ENCODE measurements at regions not wholly inside any gene's neighbourhood (a gene's known extent, or its start where the extent isn't known, plus 50 kb on each side); places are given as distances from the start of the nearest gene placed in this dataset.

- H3K27me3 ChIP-seq (ENCODE audit: control insufficient read depth, insufficient read depth, low read length): no peaks in the 10 kb centered on the region; the same call in 1 of the 2 replicates
- no TSS peak for BruUV-seq (replicated peaks)
- TF ChIP-seq, protein P1, sequence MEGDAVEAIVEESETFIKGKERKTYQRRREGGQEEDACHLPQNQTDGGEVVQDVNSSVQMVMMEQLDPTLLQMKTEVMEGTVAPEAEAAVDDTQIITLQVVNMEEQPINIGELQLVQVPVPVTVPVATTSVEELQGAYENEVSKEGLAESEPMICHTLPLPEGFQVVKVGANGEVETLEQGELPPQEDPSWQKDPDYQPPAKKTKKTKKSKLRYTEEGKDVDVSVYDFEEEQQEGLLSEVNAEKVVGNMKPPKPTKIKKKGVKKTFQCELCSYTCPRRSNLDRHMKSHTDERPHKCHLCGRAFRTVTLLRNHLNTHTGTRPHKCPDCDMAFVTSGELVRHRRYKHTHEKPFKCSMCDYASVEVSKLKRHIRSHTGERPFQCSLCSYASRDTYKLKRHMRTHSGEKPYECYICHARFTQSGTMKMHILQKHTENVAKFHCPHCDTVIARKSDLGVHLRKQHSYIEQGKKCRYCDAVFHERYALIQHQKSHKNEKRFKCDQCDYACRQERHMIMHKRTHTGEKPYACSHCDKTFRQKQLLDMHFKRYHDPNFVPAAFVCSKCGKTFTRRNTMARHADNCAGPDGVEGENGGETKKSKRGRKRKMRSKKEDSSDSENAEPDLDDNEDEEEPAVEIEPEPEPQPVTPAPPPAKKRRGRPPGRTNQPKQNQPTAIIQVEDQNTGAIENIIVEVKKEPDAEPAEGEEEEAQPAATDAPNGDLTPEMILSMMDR (IDR thresholded peaks at IDR 0.05): no peak
- TF ChIP-seq TCF7L2 (IDR thresholded peaks at IDR 0.05; ENCODE audit: low read depth, low read length) (no peak), SIN3A (IDR thresholded peaks at IDR 0.05; ENCODE audit: borderline replicate concordance, insufficient read depth, low read depth, low read length) (no peak), POLR2AphosphoS5 (IDR thresholded peaks at IDR 0.05; ENCODE audit: low read depth, low read length) (no peak)
- TF ChIP-seq, protein P2, sequence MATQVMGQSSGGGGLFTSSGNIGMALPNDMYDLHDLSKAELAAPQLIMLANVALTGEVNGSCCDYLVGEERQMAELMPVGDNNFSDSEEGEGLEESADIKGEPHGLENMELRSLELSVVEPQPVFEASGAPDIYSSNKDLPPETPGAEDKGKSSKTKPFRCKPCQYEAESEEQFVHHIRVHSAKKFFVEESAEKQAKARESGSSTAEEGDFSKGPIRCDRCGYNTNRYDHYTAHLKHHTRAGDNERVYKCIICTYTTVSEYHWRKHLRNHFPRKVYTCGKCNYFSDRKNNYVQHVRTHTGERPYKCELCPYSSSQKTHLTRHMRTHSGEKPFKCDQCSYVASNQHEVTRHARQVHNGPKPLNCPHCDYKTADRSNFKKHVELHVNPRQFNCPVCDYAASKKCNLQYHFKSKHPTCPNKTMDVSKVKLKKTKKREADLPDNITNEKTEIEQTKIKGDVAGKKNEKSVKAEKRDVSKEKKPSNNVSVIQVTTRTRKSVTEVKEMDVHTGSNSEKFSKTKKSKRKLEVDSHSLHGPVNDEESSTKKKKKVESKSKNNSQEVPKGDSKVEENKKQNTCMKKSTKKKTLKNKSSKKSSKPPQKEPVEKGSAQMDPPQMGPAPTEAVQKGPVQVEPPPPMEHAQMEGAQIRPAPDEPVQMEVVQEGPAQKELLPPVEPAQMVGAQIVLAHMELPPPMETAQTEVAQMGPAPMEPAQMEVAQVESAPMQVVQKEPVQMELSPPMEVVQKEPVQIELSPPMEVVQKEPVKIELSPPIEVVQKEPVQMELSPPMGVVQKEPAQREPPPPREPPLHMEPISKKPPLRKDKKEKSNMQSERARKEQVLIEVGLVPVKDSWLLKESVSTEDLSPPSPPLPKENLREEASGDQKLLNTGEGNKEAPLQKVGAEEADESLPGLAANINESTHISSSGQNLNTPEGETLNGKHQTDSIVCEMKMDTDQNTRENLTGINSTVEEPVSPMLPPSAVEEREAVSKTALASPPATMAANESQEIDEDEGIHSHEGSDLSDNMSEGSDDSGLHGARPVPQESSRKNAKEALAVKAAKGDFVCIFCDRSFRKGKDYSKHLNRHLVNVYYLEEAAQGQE (IDR thresholded peaks at IDR 0.05; ENCODE audit: insufficient read depth in 1 of 2, low read depth in 2 of 2, low read length in 1 of 2): no peak
- no peak for DNase-seq (ENCODE audit: low read depth, low spot score)
- CTCF ChIA-PET: no interaction called here
- no peaks in the 10 kb centered on the region for H3K4me1 ChIP-seq (ENCODE audit: control insufficient read depth, insufficient read depth, low read length)
- no peak overlapping the region for H3K4me3 ChIP-seq (ENCODE audit: low read depth in 2 of 2, low read length in 2 of 2)
- no peak overlapping the region for H3K27ac ChIP-seq (ENCODE audit: low read length)
- H3K36me3 ChIP-seq (ENCODE audit: control insufficient read depth, insufficient read depth, low read length): no peaks in the 10 kb centered on the region
- POLR2A ChIA-PET: no interaction called here
- ATAC-seq: no peak
- no peaks in the 10 kb centered on the region for H3K9me3 ChIP-seq (ENCODE audit: control insufficient read depth, insufficient read depth, low read depth, low read length)
- intact Hi-C loops (cut with micrococcal nuclease; ENCODE audit: unreplicated experiment): no loop called here
- in situ Hi-C loops (cut with HindIII; ENCODE audit: low pct_unique_long_range_greater_than_20kb, low sequenced_read_pairs): no loop called here
These were observed 172.9 kb upstream of the KLHL29 start for GRCh38 chr2:23211987-23212583.

GRCh38 chr2:23213196-23213595, 171.8 kb upstream of the KLHL29 start:
- intact Hi-C loops (cut with micrococcal nuclease; ENCODE audit: unreplicated experiment): no loop called here
- no peaks in the 10 kb centered on the region for H3K4me1 ChIP-seq (ENCODE audit: control insufficient read depth, insufficient read depth, low read length)
- H3K9me3 ChIP-seq (ENCODE audit: control insufficient read depth, insufficient read depth, low read depth, low read length): no peaks in the 10 kb centered on the region
- in situ Hi-C loops (cut with HindIII; ENCODE audit: low pct_unique_long_range_greater_than_20kb, low sequenced_read_pairs): no loop called here
- ATAC-seq (no peak), DNase-seq (ENCODE audit: low read depth, low spot score) (no peak)
- no peaks in the 10 kb centered on the region; the same call in 1 of the 2 replicates for H3K27me3 ChIP-seq (ENCODE audit: control insufficient read depth, insufficient read depth, low read length)
- POLR2A ChIA-PET: no interaction called here
- no peak overlapping the region for H3K27ac ChIP-seq (ENCODE audit: low read length)
- H3K36me3 ChIP-seq (ENCODE audit: control insufficient read depth, insufficient read depth, low read length): no peaks in the 10 kb centered on the region
- no TSS peak for BruUV-seq (replicated peaks)
- TF ChIP-seq TCF7L2 (IDR thresholded peaks at IDR 0.05; ENCODE audit: low read depth, low read length) (no peak), POLR2AphosphoS5 (IDR thresholded peaks at IDR 0.05; ENCODE audit: low read depth, low read length) (no peak), SIN3A (IDR thresholded peaks at IDR 0.05; ENCODE audit: borderline replicate concordance, insufficient read depth, low read depth, low read length) (no peak)
- TF ChIP-seq, protein P1 (IDR thresholded peaks at IDR 0.05): no peak
- TF ChIP-seq, protein P2 (IDR thresholded peaks at IDR 0.05; ENCODE audit: insufficient read depth in 1 of 2, low read depth in 2 of 2, low read length in 1 of 2): no peak
- H3K4me3 ChIP-seq (ENCODE audit: low read depth in 2 of 2, low read length in 2 of 2): no peak overlapping the region
- CTCF ChIA-PET: no interaction called here

Measured in Panc1 (cell line).